GM12865 (cell line): ENCODE measurements at regions not wholly inside any gene's neighbourhood (a gene's known extent, or its start where the extent isn't known, plus 50 kb on each side); places are given as distances from the start of the nearest gene placed in this dataset.

Source experiments
- DNase-seq: peaks from one replicate; pipeline ENCODE4 v3.0.0; 2010; ENCODE audit warnings: low read depth
- H3K4me3 ChIP-seq: 2 replicates; pipeline ENCODE4 v1.5.1; 2011; ENCODE audit warnings: mild to moderate bottlenecking, low read depth, low read length, control low read depth
- TF ChIP-seq, protein P1 (sequence below): IDR thresholded peaks from 2 replicates; pipeline ENCODE4 v1.5.1; 2011; ENCODE audit warnings: low read length, control low read depth, low read depth, inconsistent platforms; ENCODE audit not compliant: insufficient read depth; ENCODE audit errors: missing control alignments

DNA sequence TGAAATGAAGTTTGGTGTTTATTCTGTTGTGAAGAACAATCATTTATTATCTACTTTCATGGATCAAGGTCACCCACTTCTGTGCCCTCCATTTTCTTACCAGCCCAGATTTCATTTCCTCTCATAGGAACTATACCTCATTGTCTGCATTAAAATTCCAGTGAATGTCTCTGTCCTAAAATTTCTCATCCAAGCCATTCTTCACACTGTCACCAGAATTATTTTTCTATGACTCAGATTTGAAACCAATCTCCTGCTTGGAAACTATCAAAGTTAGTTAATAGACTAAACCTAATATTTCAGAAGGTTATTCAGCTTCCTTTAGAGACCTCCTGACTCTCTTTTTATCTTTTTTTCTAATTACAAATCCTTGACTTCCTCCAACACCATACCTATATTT is 364.1 kb upstream of the CBLB start:
- TF ChIP-seq, protein P1, sequence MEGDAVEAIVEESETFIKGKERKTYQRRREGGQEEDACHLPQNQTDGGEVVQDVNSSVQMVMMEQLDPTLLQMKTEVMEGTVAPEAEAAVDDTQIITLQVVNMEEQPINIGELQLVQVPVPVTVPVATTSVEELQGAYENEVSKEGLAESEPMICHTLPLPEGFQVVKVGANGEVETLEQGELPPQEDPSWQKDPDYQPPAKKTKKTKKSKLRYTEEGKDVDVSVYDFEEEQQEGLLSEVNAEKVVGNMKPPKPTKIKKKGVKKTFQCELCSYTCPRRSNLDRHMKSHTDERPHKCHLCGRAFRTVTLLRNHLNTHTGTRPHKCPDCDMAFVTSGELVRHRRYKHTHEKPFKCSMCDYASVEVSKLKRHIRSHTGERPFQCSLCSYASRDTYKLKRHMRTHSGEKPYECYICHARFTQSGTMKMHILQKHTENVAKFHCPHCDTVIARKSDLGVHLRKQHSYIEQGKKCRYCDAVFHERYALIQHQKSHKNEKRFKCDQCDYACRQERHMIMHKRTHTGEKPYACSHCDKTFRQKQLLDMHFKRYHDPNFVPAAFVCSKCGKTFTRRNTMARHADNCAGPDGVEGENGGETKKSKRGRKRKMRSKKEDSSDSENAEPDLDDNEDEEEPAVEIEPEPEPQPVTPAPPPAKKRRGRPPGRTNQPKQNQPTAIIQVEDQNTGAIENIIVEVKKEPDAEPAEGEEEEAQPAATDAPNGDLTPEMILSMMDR, result no peak
- no peak for DNase-seq
- no peak overlapping the region for H3K4me3 ChIP-seq

DNA sequence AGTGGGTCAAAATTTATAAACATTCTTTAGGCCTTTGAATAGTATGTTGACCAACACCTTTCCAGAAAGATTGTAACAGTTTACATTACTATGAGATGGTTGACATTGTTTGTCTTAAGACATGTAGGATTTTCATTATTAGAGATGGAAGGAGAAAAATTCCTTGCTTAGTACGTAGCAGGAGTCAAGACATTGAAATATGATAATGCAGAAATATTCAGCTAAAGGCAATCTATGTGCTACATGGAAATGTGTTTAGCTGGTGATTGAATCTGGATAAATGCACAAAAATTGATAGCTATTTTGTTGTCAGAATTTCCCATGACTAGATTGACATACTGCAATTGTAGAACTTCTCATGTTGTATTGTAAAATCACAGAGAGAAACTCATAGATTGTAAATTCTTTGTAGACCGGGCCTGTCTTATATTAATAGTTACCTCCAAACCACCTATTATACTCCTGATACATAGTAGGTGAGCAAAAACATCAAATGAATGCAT is 370.4 kb upstream of the CBLB start:
- no peak overlapping the region for H3K4me3 ChIP-seq
- DNase-seq, result no peak
- TF ChIP-seq, protein P1, result no peak

DNA sequence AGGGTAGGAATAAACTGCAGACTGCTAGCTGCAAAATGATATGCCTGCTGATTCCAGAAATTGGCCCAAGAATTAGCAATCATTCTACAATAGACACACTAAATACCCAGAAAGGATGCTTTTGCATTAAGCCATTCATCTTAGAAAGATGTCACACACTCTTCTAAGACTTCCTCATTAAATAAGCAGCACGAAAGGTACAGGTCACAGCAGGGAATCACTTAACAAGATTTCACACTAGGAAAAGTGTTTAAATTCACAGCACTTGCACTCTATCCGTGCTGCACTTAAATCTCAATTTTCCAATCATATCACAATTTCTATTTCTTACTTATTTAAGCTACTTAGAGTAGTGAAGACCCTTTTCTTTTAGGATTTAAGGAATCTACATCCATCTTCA is 372.8 kb upstream of the CBLB start:
- no peak for DNase-seq
- TF ChIP-seq, protein P1, result no peak
- H3K4me3 ChIP-seq, result no peak overlapping the region

DNA sequence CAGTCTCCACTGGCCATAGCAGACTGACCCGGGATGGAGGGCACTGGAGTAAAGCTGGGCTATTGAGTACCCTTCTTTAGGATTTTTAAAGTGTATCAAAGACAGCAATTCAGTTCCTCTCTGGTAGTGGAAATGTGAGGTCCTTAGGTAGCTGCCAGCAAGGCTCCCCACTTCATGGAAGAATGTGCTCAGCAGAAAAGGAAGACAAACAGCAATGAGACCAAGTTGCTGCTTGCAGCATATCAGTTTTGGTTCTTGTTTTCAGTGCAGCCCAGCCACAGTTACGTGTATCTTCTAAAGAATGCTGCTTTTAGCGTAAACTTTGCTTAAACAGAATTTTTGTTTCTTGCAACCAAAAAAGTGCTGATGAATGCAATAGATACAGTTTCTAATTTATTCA is 374.0 kb upstream of the CBLB start:
- TF ChIP-seq, protein P1, result no peak
- peak; percentile 27 for DNase-seq
- no peak overlapping the region for H3K4me3 ChIP-seq

DNA sequence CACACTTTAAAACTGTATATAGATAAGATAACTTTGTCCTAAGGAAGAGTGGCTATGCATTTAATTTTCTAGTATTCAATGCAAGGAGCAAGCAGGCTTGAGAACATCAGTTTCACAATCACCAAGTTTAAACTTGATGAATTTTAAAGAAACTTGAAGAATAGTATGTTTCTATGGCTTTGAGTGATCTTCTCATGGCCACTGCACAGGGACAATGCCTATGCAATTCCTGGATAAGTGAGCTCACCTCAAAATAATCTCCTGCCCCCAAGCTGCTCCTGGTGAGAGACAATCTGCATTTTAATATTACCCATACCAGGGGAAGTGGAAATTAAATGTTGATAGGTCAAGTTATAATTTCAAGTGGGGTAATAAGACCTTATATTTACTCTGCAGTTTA is 376.6 kb upstream of the CBLB start:
- DNase-seq, result no peak
- no peak overlapping the region for H3K4me3 ChIP-seq
- TF ChIP-seq, protein P1, result no peak

DNA sequence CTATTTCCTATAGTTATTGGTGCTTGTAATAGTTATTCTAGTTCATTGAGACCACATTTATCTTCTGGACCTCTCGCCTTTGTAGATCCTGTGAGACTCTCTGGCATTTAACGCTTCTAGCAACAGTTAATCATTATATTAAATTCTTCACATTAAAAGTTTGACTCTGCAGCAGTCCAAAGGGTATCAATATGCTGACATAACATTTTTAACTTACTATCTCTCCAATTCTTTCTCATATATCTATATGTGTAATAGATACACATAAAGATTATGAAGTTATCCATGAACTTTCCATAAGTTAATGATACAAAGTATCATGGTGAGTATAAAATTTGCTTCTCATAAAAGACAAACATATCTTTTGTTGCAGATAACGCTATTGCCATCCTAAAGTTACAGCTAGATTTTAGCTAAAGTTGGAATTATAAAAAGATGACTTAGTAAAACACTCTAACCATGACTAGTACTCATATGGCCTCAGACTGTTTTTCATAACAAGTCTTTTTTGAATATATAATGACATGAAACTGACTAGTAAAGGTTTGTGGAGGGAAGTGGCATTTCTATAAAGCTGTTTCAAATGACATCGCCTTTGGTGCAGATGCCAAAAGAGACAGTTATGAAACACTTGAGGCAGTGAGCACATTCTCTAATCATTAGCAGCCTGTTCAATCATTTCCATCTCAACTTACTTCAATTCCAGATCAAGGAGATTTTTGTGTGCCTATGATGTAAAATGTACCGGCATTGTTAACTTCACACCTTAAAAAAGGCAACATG is 379.3 kb upstream of the CBLB start:
- H3K4me3 ChIP-seq, result no peak overlapping the region
- TF ChIP-seq, protein P1, result no peak
- peak; percentile 33 for DNase-seq

DNA sequence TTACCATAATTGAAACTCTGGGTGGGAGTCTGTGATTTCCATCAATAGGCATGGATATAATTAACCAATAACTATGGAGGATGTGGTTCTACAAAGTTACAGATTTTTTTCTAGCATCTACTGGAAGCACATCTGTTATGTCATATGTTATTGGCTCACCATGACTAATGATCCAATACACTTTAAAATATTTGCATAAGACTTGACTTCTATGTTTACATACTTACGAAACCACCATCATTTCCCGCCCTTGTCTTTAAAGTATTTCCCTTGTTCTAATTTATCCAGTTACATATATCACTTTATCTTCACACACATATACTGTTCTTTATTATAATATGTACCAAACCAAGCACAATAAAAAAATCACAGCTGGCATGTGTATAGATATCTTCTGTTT is 380.3 kb upstream of the CBLB start:
- DNase-seq, result no peak
- TF ChIP-seq, protein P1, result no peak

More for the DNA sequence above, 380.3 kb upstream of the CBLB start:
- H3K4me3 ChIP-seq, result no peak overlapping the region
